ENCODE measurements at regions not wholly inside any gene's neighbourhood (a gene's known extent, or its start where the extent isn't known, plus 50 kb on each side); places are given as distances from the start of the nearest gene placed in this dataset.

- Histone ChIP-seq H3K27ac (replicated peaks) (no peak overlapping the region), H3K4me3 (replicated peaks; ENCODE audit: insufficient read depth, low read length) (no peak overlapping the region), H3K27me3 (ENCODE audit: insufficient read depth, poor library complexity, severe bottlenecking) (no peaks in the 10 kb centered on the region)
- TF ChIP-seq GABPA (IDR thresholded peaks at IDR 0.05; ENCODE audit: low read depth): no peak
- TF ChIP-seq CTCF (IDR thresholded peaks at IDR 0.05; ENCODE audit: insufficient read depth, low read length): no peak
- no peak for TF ChIP-seq POLR2AphosphoS5 (IDR thresholded peaks at IDR 0.05; ENCODE audit: low read depth)
- no peak for TF ChIP-seq SPI1 (IDR thresholded peaks at IDR 0.05; ENCODE audit: borderline replicate concordance, low read depth)
- TF ChIP-seq REST (IDR thresholded peaks at IDR 0.05; ENCODE audit: insufficient replicate concordance, low read depth): no peak
- no peak for DNase-seq (ENCODE audit: low read depth in 1 of 2, low spot score in 1 of 2)
Measured at GRCh38 chr10:33520223-33520622, 185.8 kb upstream of the NRP1 start.

- Histone ChIP-seq H3K4me3 (replicated peaks; ENCODE audit: insufficient read depth, low read length) (no peak overlapping the region), H3K27ac (replicated peaks) (no peak overlapping the region), H3K27me3 (ENCODE audit: insufficient read depth, poor library complexity, severe bottlenecking) (no peaks in the 10 kb centered on the region)
- TF ChIP-seq CTCF (IDR thresholded peaks at IDR 0.05; ENCODE audit: insufficient read depth, low read length) (no peak), SPI1 (IDR thresholded peaks at IDR 0.05; ENCODE audit: borderline replicate concordance, low read depth) (no peak), POLR2AphosphoS5 (IDR thresholded peaks at IDR 0.05; ENCODE audit: low read depth) (no peak), GABPA (IDR thresholded peaks at IDR 0.05; ENCODE audit: low read depth) (no peak), REST (IDR thresholded peaks at IDR 0.05; ENCODE audit: insufficient replicate concordance, low read depth) (no peak)
- no peak for DNase-seq (ENCODE audit: low read depth in 1 of 2, low spot score in 1 of 2)
Measured at GRCh38 chr10:33519130-33519860, 184.8 kb upstream of the NRP1 start.

GRCh38 chr10:33510206-33510605 lies 175.7 kb upstream of the NRP1 start:
- Histone ChIP-seq H3K27me3 (ENCODE audit: insufficient read depth, poor library complexity, severe bottlenecking) (peaks cover 2% of the 10 kb centered on the region), H3K27ac (replicated peaks) (no peak overlapping the region), H3K4me3 (replicated peaks; ENCODE audit: insufficient read depth, low read length) (no peak overlapping the region)
- TF ChIP-seq SPI1 (IDR thresholded peaks at IDR 0.05; ENCODE audit: borderline replicate concordance, low read depth) (no peak), CTCF (IDR thresholded peaks at IDR 0.05; ENCODE audit: insufficient read depth, low read length) (no peak), GABPA (IDR thresholded peaks at IDR 0.05; ENCODE audit: low read depth) (no peak), REST (IDR thresholded peaks at IDR 0.05; ENCODE audit: insufficient replicate concordance, low read depth) (no peak), POLR2AphosphoS5 (IDR thresholded peaks at IDR 0.05; ENCODE audit: low read depth) (no peak)
- no peak for DNase-seq (ENCODE audit: low read depth in 1 of 2, low spot score in 1 of 2)

All from HL-60 (cell line).